ENCODE measurements at regions not wholly inside any gene's neighbourhood (a gene's known extent, or its start where the extent isn't known, plus 50 kb on each side); places are given as distances from the start of the nearest gene placed in this dataset.

DNA sequence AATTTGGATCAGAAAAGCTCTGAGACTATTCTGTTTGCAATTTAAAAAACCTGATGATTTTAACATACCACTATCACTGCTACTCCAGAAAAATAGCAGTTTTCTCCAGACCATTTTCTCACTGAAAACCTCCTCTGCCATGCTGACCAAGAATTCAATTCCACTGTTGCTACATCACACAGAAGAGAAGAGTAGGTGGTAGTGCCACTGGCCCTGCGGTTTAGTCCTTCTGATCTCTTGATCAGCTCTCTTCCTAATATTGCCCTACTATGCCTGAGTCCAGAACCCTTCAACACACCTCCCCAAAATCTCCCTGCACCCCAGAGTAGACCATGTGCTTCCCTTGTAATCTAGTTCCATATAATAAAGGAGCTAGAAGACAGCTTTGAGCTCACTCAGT is 55.8 kb upstream of the HS3ST1 start (continued):
- no peak for TF ChIP-seq ZNF12 (CRISPR knock-in tag; IDR thresholded peaks at IDR 0.05)

DNA sequence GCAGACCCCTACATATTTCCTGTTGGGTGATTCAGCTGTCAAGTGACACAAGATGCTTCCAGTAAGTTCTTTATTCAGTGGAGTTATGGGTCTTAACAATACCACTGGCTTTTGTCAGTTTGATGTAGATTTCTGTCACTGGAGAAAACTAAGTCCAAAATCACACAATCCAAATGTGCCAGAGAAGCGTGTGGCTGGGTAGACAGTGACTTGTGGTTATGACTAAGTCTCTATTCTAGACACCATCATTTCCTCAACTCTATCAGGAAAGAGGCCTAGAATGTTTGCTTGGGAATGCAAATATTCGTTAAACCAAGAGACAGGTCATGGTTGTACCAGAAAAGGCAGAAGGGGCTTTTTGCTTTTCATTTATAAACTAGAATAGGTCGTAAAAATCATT is 54.4 kb upstream of the HS3ST1 start:
- no peak for ATAC-seq
- Histone ChIP-seq H3K79me2 (ENCODE audit: control insufficient read depth, insufficient read depth, low read length) (no peaks in the 10 kb centered on the region), H3K4me1 (replicated peaks in 1 of 2; ENCODE audit: control insufficient read depth in 2 of 2, insufficient read depth in 2 of 2, low read length in 2 of 2) (no peaks in the 10 kb centered on the region), H3K4me2 (ENCODE audit: insufficient read depth, low read length) (no peak overlapping the region), H3K4me3 (no peak overlapping the region), H3K9me1 (ENCODE audit: control insufficient read depth, insufficient read depth, low read length) (no peaks in the 10 kb centered on the region), H4K20me1 (replicated peaks; ENCODE audit: control insufficient read depth, insufficient read depth, low read length) (no peaks in the 10 kb centered on the region), H3K27me3 (ENCODE audit: control insufficient read depth in 2 of 2, insufficient read depth in 2 of 2, low read length in 2 of 2) (no peaks in the 10 kb centered on the region), H3K27ac (ENCODE audit: extremely low read depth, low read depth, low read length) (no peak overlapping the region), H3K36me3 (ENCODE audit: control insufficient read depth, insufficient read depth, low read length) (no peaks in the 10 kb centered on the region), H3K9me3 (replicated peaks; ENCODE audit: control insufficient read depth, insufficient read depth, low read depth, low read length) (0 out of 2 replicates have a peak, but pooled peaks cover 1% of the 10 kb centered on the region), H3K9ac (ENCODE audit: insufficient read depth in 1 of 2, low read depth in 2 of 2, low read length in 2 of 2) (no peak overlapping the region), H2AFZ (ENCODE audit: low read depth, low read length) (no peak overlapping the region)
- in situ Hi-C loops (cut with MboI), result no loop called here
- FAIRE-seq, result no peak
- 0% methylated on average over 3 of the region's 3 CpGs for WGBS (ENCODE audit: insufficient coverage, low coverage, missing lambda C conversion rate)
- intact Hi-C loops (cut with micrococcal nuclease), result no loop called here
- POLR2A ChIA-PET, result no interaction called here
- DNase-seq (ENCODE audit: extremely low read depth in 1 of 4, low spot score in 3 of 4), result no peak
- CTCF ChIA-PET (ENCODE audit: low intra/inter-chr PET ratio), result no interaction called here
- no TSS peak for BruUV-seq (replicated peaks)
- TF ChIP-seq POLR3A (IDR thresholded peaks at IDR 0.05; ENCODE audit: borderline replicate concordance, extremely low read depth, insufficient read depth, insufficient read length) (no peak), MCM3 (IDR thresholded peaks at IDR 0.05) (no peak), MBD2 (IDR thresholded peaks at IDR 0.05; ENCODE audit: borderline replicate concordance, low read depth) (no peak), ZZZ3 (IDR thresholded peaks at IDR 0.05) (no peak), ZNF785 (CRISPR knock-in tag; IDR thresholded peaks at IDR 0.05) (no peak), LCOR (CRISPR knock-in tag; IDR thresholded peaks at IDR 0.05) (no peak), ZBED1 (IDR thresholded peaks at IDR 0.05) (no peak), FOXJ2 (tag; IDR thresholded peaks at IDR 0.05) (no peak), HNRNPH1 (optimal IDR thresholded peaks at IDR 0.05; ENCODE audit: low read depth, low read length) (no peak)
- TF ChIP-seq, protein P1, sequence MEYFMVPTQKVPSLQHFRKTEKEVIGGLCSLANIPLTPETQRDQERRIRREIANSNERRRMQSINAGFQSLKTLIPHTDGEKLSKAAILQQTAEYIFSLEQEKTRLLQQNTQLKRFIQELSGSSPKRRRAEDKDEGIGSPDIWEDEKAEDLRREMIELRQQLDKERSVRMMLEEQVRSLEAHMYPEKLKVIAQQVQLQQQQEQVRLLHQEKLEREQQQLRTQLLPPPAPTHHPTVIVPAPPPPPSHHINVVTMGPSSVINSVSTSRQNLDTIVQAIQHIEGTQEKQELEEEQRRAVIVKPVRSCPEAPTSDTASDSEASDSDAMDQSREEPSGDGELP (CRISPR knock-in tag; IDR thresholded peaks at IDR 0.05; ENCODE audit: borderline replicate concordance), result no peak
- TF ChIP-seq, protein P2, sequence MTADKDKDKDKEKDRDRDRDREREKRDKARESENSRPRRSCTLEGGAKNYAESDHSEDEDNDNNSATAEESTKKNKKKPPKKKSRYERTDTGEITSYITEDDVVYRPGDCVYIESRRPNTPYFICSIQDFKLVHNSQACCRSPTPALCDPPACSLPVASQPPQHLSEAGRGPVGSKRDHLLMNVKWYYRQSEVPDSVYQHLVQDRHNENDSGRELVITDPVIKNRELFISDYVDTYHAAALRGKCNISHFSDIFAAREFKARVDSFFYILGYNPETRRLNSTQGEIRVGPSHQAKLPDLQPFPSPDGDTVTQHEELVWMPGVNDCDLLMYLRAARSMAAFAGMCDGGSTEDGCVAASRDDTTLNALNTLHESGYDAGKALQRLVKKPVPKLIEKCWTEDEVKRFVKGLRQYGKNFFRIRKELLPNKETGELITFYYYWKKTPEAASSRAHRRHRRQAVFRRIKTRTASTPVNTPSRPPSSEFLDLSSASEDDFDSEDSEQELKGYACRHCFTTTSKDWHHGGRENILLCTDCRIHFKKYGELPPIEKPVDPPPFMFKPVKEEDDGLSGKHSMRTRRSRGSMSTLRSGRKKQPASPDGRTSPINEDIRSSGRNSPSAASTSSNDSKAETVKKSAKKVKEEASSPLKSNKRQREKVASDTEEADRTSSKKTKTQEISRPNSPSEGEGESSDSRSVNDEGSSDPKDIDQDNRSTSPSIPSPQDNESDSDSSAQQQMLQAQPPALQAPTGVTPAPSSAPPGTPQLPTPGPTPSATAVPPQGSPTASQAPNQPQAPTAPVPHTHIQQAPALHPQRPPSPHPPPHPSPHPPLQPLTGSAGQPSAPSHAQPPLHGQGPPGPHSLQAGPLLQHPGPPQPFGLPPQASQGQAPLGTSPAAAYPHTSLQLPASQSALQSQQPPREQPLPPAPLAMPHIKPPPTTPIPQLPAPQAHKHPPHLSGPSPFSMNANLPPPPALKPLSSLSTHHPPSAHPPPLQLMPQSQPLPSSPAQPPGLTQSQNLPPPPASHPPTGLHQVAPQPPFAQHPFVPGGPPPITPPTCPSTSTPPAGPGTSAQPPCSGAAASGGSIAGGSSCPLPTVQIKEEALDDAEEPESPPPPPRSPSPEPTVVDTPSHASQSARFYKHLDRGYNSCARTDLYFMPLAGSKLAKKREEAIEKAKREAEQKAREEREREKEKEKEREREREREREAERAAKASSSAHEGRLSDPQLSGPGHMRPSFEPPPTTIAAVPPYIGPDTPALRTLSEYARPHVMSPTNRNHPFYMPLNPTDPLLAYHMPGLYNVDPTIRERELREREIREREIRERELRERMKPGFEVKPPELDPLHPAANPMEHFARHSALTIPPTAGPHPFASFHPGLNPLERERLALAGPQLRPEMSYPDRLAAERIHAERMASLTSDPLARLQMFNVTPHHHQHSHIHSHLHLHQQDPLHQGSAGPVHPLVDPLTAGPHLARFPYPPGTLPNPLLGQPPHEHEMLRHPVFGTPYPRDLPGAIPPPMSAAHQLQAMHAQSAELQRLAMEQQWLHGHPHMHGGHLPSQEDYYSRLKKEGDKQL (CRISPR knock-in tag; IDR thresholded peaks at IDR 0.05; ENCODE audit: borderline replicate concordance), result no peak
- TF ChIP-seq, protein P3, sequence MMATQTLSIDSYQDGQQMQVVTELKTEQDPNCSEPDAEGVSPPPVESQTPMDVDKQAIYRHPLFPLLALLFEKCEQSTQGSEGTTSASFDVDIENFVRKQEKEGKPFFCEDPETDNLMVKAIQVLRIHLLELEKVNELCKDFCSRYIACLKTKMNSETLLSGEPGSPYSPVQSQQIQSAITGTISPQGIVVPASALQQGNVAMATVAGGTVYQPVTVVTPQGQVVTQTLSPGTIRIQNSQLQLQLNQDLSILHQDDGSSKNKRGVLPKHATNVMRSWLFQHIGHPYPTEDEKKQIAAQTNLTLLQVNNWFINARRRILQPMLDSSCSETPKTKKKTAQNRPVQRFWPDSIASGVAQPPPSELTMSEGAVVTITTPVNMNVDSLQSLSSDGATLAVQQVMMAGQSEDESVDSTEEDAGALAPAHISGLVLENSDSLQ (IDR thresholded peaks at IDR 0.05), result no peak
- TF ChIP-seq, protein P4, sequence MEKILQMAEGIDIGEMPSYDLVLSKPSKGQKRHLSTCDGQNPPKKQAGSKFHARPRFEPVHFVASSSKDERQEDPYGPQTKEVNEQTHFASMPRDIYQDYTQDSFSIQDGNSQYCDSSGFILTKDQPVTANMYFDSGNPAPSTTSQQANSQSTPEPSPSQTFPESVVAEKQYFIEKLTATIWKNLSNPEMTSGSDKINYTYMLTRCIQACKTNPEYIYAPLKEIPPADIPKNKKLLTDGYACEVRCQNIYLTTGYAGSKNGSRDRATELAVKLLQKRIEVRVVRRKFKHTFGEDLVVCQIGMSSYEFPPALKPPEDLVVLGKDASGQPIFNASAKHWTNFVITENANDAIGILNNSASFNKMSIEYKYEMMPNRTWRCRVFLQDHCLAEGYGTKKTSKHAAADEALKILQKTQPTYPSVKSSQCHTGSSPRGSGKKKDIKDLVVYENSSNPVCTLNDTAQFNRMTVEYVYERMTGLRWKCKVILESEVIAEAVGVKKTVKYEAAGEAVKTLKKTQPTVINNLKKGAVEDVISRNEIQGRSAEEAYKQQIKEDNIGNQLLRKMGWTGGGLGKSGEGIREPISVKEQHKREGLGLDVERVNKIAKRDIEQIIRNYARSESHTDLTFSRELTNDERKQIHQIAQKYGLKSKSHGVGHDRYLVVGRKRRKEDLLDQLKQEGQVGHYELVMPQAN (IDR thresholded peaks at IDR 0.05; ENCODE audit: borderline replicate concordance), result no peak

Data from K562 (cell line).